HepG2 (cell line): ENCODE measurements at regions not wholly inside any gene's neighbourhood (a gene's known extent, or its start where the extent isn't known, plus 50 kb on each side); places are given as distances from the start of the nearest gene placed in this dataset.

Experiments used
- ATAC-seq: fragments of 200-7000 bp; cut with Tn5 transposase; 3 replicates; pipeline ENCODE4 v1.9.1; 2020; ENCODE audit warnings: mild to moderate bottlenecking, moderate library complexity
- BruUV-seq: library from RNA; stranded (reverse); fragments of 400-500 nt; replicated peaks from 2 replicates; lab custom pipeline; 2021; lab: Mats Ljungman, UMichigan
- CTCF ChIA-PET: fragments of 300-600 bp; formaldehyde crosslinking; extraction: SDS; loops from one replicate; lab custom pipeline; 2021; ENCODE audit warnings: low total read pairs, inconsistent platforms, low intra/inter-chr PET ratio; lab: Yijun Ruan, JAX
- POLR2A ChIA-PET: fragments of 350-600 bp; sonication (Branson Sonifier 250); formaldehyde crosslinking; loops from one replicate; lab custom pipeline; 2020; ENCODE audit warnings: antibody characterized with exemption, inconsistent platforms; lab: Yijun Ruan, JAX
- DNase-seq: peaks from one replicate; pipeline ENCODE4 v3.0.0-alpha.2; 2015; ENCODE audit warnings: low spot score
- FAIRE-seq: peaks from 3 replicates; lab custom pipeline; 2011; peaks lifted over from hg19 to GRCh38; lab: Jason Lieb, UNC
- H2AFZ ChIP-seq: one replicate; pipeline ENCODE4 v1.6.1; 2011; ENCODE audit warnings: low read length, inconsistent platforms
- H3K27ac ChIP-seq: fragments of 300-600 bp; 3 replicates; pipeline ENCODE4 v1.8.0; 2011; ENCODE audit warnings: mixed run types, mild to moderate bottlenecking, mixed read lengths, low read length, inconsistent platforms; ENCODE audit not compliant: insufficient read depth; ENCODE audit errors: extremely low read length
- H3K27me3 ChIP-seq, 2 experiments: fragments of 200-600 bp in 1 of 2; 2 replicates in 1 of 2; 3 replicates in 1 of 2; pipeline versions ENCODE4 v1.6.0 to v1.8.0; 2011; ENCODE audit warnings: low read length in 2 of 2, mild to moderate bottlenecking in 2 of 2, moderate library complexity in 2 of 2, inconsistent platforms in 1 of 2; ENCODE audit not compliant: insufficient read depth in 2 of 2, control insufficient read depth in 1 of 2
- H3K36me3 ChIP-seq, 2 experiments: fragments of 200-600 bp in 1 of 2; replicated peaks in 1 of 2; 2 replicates in 1 of 2; 3 replicates in 1 of 2; pipeline versions ENCODE4 v1.5.1 to v1.8.0; 2011; ENCODE audit warnings: low read length in 2 of 2, inconsistent platforms in 1 of 2; ENCODE audit not compliant: insufficient read depth in 2 of 2, control insufficient read depth in 1 of 2
- H3K4me1 ChIP-seq: 2 replicates; pipeline ENCODE4 v1.5.1; 2012; ENCODE audit warnings: low read length, inconsistent platforms; ENCODE audit not compliant: insufficient read depth
- H3K4me2 ChIP-seq: 2 replicates; pipeline ENCODE4 v1.6.0; 2011; ENCODE audit warnings: low read depth, low read length, inconsistent platforms
- H3K4me3 ChIP-seq, 3 experiments: fragments of 200-600 bp in 1 of 3; sonication (generic), shearing (Covaris generic) in 1 of 3; replicated peaks in 1 of 3; 2 replicates each; pipeline ENCODE4 v1.5.1; 2011 to 2016; ENCODE audit warnings: low read length in 3 of 3, inconsistent platforms in 2 of 3, low read depth in 2 of 3, mild to moderate bottlenecking in 2 of 3, control low read depth in 1 of 3, mixed read lengths in 1 of 3; ENCODE audit not compliant: insufficient read depth in 1 of 3
- H3K79me2 ChIP-seq: one replicate; pipeline ENCODE4 v1.6.1; 2011; ENCODE audit warnings: low read length, inconsistent platforms; ENCODE audit not compliant: insufficient read depth
- H3K9ac ChIP-seq: 2 replicates; pipeline ENCODE4 v1.6.0; 2011; ENCODE audit warnings: mild to moderate bottlenecking, low read depth, low read length, inconsistent platforms; ENCODE audit not compliant: insufficient read depth
- H3K9me3 ChIP-seq: 2 replicates; pipeline ENCODE4 v1.5.1; 2012; ENCODE audit warnings: mild to moderate bottlenecking, low read length
- H4K20me1 ChIP-seq: 2 replicates; pipeline ENCODE4 v1.6.0; 2011; ENCODE audit warnings: inconsistent platforms, mild to moderate bottlenecking, low read length, moderate library complexity; ENCODE audit not compliant: insufficient read depth
- BORCS8-MEF2B ChIP-seq: sonication (generic); formaldehyde crosslinking; IDR thresholded peaks from 2 replicates; pipeline ENCODE4 v1.8.0; 2022; ENCODE audit warnings: mild to moderate bottlenecking, missing genetic modification reagents
- FOSL1 ChIP-seq: sonication (generic); formaldehyde crosslinking; IDR thresholded peaks from 2 replicates; pipeline ENCODE4 v1.9.0; 2021; ENCODE audit warnings: missing genetic modification reagents, borderline replicate concordance
- FOXA3 ChIP-seq: IDR thresholded peaks from 2 replicates; pipeline ENCODE4 v1.6.1; 2016; ENCODE audit warnings: missing genetic modification reagents, missing compliant biosample characterization
- FOXK1 ChIP-seq: sonication (generic); formaldehyde crosslinking; IDR thresholded peaks from 2 replicates; pipeline ENCODE4 v1.4.0; 2020; ENCODE audit warnings: low read depth, missing genetic modification reagents, borderline replicate concordance
- GMEB2 ChIP-seq: IDR thresholded peaks from 2 replicates; pipeline ENCODE4 v1.6.1; 2016; ENCODE audit warnings: missing biosample characterization, missing genetic modification reagents, low read depth
- HIVEP1 ChIP-seq: sonication (generic); formaldehyde crosslinking; IDR thresholded peaks from 2 replicates; pipeline ENCODE4 v1.4.0; 2020; ENCODE audit warnings: mild to moderate bottlenecking, missing genetic modification reagents
- NCOR1 ChIP-seq: fragments of 200-600 bp; sonication (generic); IDR thresholded peaks from 2 replicates; pipeline ENCODE4 v1.7.0; 2017; ENCODE audit warnings: antibody characterized with exemption, low read length, borderline replicate concordance
- PLSCR1 ChIP-seq: sonication (generic); formaldehyde crosslinking; IDR thresholded peaks from 2 replicates; pipeline ENCODE4 v1.5.0; 2020; ENCODE audit warnings: missing genetic modification reagents, mild to moderate bottlenecking, borderline replicate concordance
- RBM22 ChIP-seq: fragments of 200-400 bp; formaldehyde crosslinking; optimal IDR thresholded peaks from 2 replicates; pipeline ENCODE3; 2017; ENCODE audit warnings: mild to moderate bottlenecking, low read length, moderate library complexity
- RBM39 ChIP-seq: fragments of 200-400 bp; formaldehyde crosslinking; IDR thresholded peaks from one replicate; pipeline ENCODE4 v1.6.1; 2018; ENCODE audit warnings: antibody characterized with exemption, mild to moderate bottlenecking, low read depth, low read length; ENCODE audit not compliant: poor library complexity, severe bottlenecking
- SMARCC2 ChIP-seq: fragments of 450-650 bp; IDR thresholded peaks from 2 replicates; pipeline ENCODE4 v1.6.1; 2017; ENCODE audit warnings: antibody characterized with exemption, mild to moderate bottlenecking
- UBTF ChIP-seq: sonication (generic); formaldehyde crosslinking; IDR thresholded peaks from 2 replicates; pipeline ENCODE4 v1.4.0; 2020; ENCODE audit warnings: mild to moderate bottlenecking, missing genetic modification reagents
- ZNF280D ChIP-seq: sonication (generic); formaldehyde crosslinking; IDR thresholded peaks from 2 replicates; pipeline ENCODE4 v1.5.1; 2020; ENCODE audit warnings: mild to moderate bottlenecking, missing genetic modification reagents
- ZNF441 ChIP-seq: sonication (generic); formaldehyde crosslinking; IDR thresholded peaks from 2 replicates; pipeline ENCODE4 v1.7.0; 2021; ENCODE audit warnings: missing genetic modification reagents, borderline replicate concordance
- ZNF597 ChIP-seq: sonication (generic); formaldehyde crosslinking; IDR thresholded peaks from 2 replicates; pipeline ENCODE4 v1.5.0; 2020; ENCODE audit warnings: missing genetic modification reagents
- ZSCAN21 ChIP-seq: sonication (generic); formaldehyde crosslinking; IDR thresholded peaks from 2 replicates; pipeline ENCODE4 v1.8.0; 2022; ENCODE audit warnings: mild to moderate bottlenecking, missing genetic modification reagents, moderate library complexity, borderline replicate concordance
- in situ Hi-C: cut with HindIII; loops from 2 replicates; pipeline ENCODE4 v1.10.0; 2017; ENCODE audit warnings: low pct_unique_long_range_greater_than_20kb; ENCODE audit not compliant: extremely low pct_ligation_motif_present
- intact Hi-C: fragments of 100-400 bp; cut with micrococcal nuclease; formaldehyde crosslinking; loops from one replicate; pipeline ENCODE4 v1.10.0; 2022; ENCODE audit not compliant: unreplicated experiment

- no peak overlapping the region for H3K4me2 ChIP-seq
- CTCF ChIA-PET = no interaction called here
- ATAC-seq = no peak
- no peak overlapping the region for H3K9ac ChIP-seq
- DNase-seq = no peak
- no peaks in the 10 kb centered on the region for H3K4me1 ChIP-seq
- FAIRE-seq = no peak
- H3K36me3 ChIP-seq = no peaks in the 10 kb centered on the region
- no peak overlapping the region for H3K4me3 ChIP-seq
- H2AFZ ChIP-seq = no peak overlapping the region
- no peak overlapping the region for H3K27ac ChIP-seq
- POLR2A ChIA-PET = no interaction called here
- no peaks in the 10 kb centered on the region for H3K27me3 ChIP-seq
- intact Hi-C loops (no loop called here), in situ Hi-C loops (no loop called here)
- BruUV-seq = no TSS peak
- no peaks in the 10 kb centered on the region for H4K20me1 ChIP-seq
- TF ChIP-seq GMEB2 (CRISPR knock-in tag) = no peak
- TF ChIP-seq ZNF441 (CRISPR knock-in tag) = no peak
- TF ChIP-seq FOSL1 (CRISPR knock-in tag) = no peak
- TF ChIP-seq ZNF280D (CRISPR knock-in tag) = no peak
- no peak for TF ChIP-seq HIVEP1 (CRISPR knock-in tag)
- no peak for TF ChIP-seq RBM22
- no peak for TF ChIP-seq ZNF597 (CRISPR knock-in tag)
- no peak for TF ChIP-seq BORCS8-MEF2B (CRISPR knock-in tag)
- TF ChIP-seq PLSCR1 (CRISPR knock-in tag) = no peak
- no peak for TF ChIP-seq RBM39
- no peak for TF ChIP-seq ZSCAN21 (CRISPR knock-in tag)
- no peak for TF ChIP-seq SMARCC2
- no peak for TF ChIP-seq FOXK1 (CRISPR knock-in tag)
- no peak for TF ChIP-seq FOXA3 (CRISPR knock-in tag)
- TF ChIP-seq NCOR1 = no peak
- no peak for TF ChIP-seq UBTF (CRISPR knock-in tag)
- H3K79me2 ChIP-seq = no peaks in the 10 kb centered on the region
- H3K9me3 ChIP-seq = no peaks in the 10 kb centered on the region
Measured at GRCh38 chr5:87054821-87055220, 212.9 kb upstream of the RASA1 start.
